IPS-18a (cell line): ENCODE measurements at regions not wholly inside any gene's neighbourhood (a gene's known extent, or its start where the extent isn't known, plus 50 kb on each side); places are given as distances from the start of the nearest gene placed in this dataset.

Experiments used
- H3K27ac ChIP-seq: one replicate; pipeline ENCODE4 v1.5.1; 2013; ENCODE audit warnings: low read length
- H3K27me3 ChIP-seq: one replicate; pipeline ENCODE4 v1.6.1; 2013; ENCODE audit warnings: mild to moderate bottlenecking, low read length; ENCODE audit not compliant: control insufficient read depth, insufficient read depth
- H3K36me3 ChIP-seq: one replicate; pipeline ENCODE4 v1.6.1; 2013; ENCODE audit warnings: low read depth, low read length; ENCODE audit not compliant: control insufficient read depth
- H3K4me1 ChIP-seq: one replicate; pipeline ENCODE4 v1.6.1; 2013; ENCODE audit warnings: low read depth, low read length; ENCODE audit not compliant: control insufficient read depth
- H3K4me3 ChIP-seq: one replicate; pipeline ENCODE4 v1.5.1; 2013; ENCODE audit warnings: low read length
- H3K9ac ChIP-seq: one replicate; pipeline ENCODE4 v1.6.1; 2013; ENCODE audit warnings: mild to moderate bottlenecking, low read length, moderate library complexity
- H3K9me3 ChIP-seq: one replicate; pipeline ENCODE4 v1.6.1; 2013; ENCODE audit warnings: low read depth, low read length; ENCODE audit not compliant: control insufficient read depth

GRCh38 chr15:27685644-27686043 is 413.5 kb downstream of the OCA2 start:
- Histone ChIP-seq H3K27me3 (peaks cover 7% of the 10 kb centered on the region), H3K27ac (no peak overlapping the region), H3K9me3 (no peaks in the 10 kb centered on the region), H3K9ac (no peak overlapping the region), H3K4me3 (no peak overlapping the region), H3K4me1 (peaks cover 4% of the 10 kb centered on the region), H3K36me3 (no peaks in the 10 kb centered on the region)

- no peaks in the 10 kb centered on the region for H3K36me3 ChIP-seq
- H3K9me3 ChIP-seq: no peaks in the 10 kb centered on the region
- H3K4me3 ChIP-seq: no peak overlapping the region
- no peak overlapping the region for H3K9ac ChIP-seq
- H3K27me3 ChIP-seq: peaks cover 26% of the 10 kb centered on the region
- H3K4me1 ChIP-seq: peaks cover 27% of the 10 kb centered on the region
- no peak overlapping the region for H3K27ac ChIP-seq
Measured at GRCh38 chr15:27683121-27683520, 416.0 kb downstream of the OCA2 start.

- Histone ChIP-seq H3K27me3 (peaks cover 33% of the 10 kb centered on the region), H3K36me3 (no peaks in the 10 kb centered on the region), H3K9me3 (no peaks in the 10 kb centered on the region), H3K4me3 (no peak overlapping the region), H3K27ac (no peak overlapping the region), H3K9ac (no peak overlapping the region), H3K4me1 (peaks cover 27% of the 10 kb centered on the region)
Measured at GRCh38 chr15:27681038-27681437, 418.1 kb downstream of the OCA2 start.

DNA sequence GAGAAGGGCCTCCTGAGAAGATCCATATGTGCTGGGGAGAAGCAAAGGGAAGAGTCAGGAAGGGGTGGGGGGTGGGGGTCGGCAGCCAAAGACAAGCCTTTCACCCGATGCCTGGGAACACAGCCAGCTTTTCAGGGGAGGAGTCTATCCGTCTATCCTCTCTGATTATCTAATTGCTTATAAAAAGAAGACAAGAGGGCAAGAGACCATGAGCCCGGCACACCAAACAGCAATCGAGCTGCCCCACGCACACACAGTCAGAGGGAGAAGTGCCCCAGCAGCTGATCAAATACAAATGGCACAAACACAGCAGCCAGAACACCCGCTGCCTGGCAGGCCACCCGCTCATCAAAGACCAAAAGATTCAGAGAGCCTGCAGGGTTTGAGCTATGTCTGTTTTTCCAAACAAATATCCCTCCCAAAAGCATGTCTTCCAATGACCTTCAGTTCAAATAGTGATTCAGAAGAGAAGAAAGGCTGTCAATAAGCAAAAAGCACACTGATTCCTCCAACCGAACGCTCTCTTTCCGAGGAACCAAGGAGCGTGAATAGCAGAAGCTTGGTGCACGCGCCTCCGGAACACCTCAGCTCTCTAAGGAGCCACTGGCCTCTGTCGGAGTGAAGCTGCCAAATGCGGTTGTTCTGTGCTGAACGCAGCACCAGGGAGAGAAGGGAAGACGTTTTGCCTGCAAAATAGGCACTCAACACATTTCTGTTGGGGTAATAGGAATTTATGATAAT is 419.2 kb downstream of the OCA2 start:
- peaks cover 25% of the 10 kb centered on the region for H3K4me1 ChIP-seq
- no peak overlapping the region for H3K27ac ChIP-seq
- H3K9me3 ChIP-seq: no peaks in the 10 kb centered on the region
- peaks cover 33% of the 10 kb centered on the region for H3K27me3 ChIP-seq
- H3K9ac ChIP-seq: no peak overlapping the region
- peak overlapping the region; percentile 4 for H3K4me3 ChIP-seq
- H3K36me3 ChIP-seq: no peaks in the 10 kb centered on the region

DNA sequence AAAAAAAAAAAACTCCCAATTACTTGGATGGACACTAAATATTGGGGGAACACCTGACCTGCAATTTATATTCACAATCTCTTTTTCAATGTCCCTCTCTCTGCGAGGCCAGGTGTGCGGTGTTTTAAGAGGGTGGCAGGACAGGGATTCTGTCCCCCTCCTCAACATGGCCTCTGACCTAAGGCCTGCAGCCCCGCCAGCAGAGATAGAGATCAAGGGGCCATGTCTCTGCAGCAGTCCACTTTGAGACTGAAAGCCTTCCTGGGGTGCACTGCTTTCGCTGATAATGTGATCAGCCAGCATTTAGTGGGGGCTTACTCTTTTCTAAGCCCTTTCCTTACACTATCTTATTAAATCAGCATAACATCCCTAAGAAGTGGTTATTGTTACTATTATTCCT is 419.9 kb downstream of the OCA2 start:
- Histone ChIP-seq H3K9me3 (no peaks in the 10 kb centered on the region), H3K27me3 (peaks cover 33% of the 10 kb centered on the region), H3K4me3 (peak overlapping the region; percentile 3), H3K36me3 (no peaks in the 10 kb centered on the region), H3K4me1 (peaks cover 25% of the 10 kb centered on the region), H3K9ac (no peak overlapping the region), H3K27ac (no peak overlapping the region)

DNA sequence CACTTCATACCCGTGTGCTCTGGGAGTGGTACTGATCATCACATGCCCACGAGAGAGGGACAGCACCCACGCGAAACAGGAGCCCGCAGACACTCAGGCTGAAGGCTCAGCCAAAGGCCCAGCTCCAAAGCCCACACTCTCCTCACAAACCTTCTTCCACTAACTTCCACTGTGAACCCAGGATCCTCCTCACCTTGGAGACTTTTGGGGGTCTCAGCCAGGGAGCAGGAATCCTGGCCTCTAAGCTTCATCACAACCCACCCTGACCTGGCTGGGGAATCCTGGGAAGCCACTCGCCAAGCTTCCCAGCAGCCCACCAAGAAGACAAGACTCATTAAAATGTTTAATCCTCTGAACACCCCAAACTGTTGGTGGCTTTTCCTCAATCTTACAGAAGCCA is 421.2 kb downstream of the OCA2 start:
- Histone ChIP-seq H3K36me3 (no peaks in the 10 kb centered on the region), H3K9me3 (no peaks in the 10 kb centered on the region), H3K4me3 (no peak overlapping the region), H3K9ac (no peak overlapping the region), H3K4me1 (peaks cover 25% of the 10 kb centered on the region), H3K27ac (no peak overlapping the region), H3K27me3 (peaks cover 33% of the 10 kb centered on the region)

- H3K27me3 ChIP-seq: peaks cover 33% of the 10 kb centered on the region
- no peaks in the 10 kb centered on the region for H3K9me3 ChIP-seq
- no peak overlapping the region for H3K4me3 ChIP-seq
- H3K4me1 ChIP-seq: peaks cover 25% of the 10 kb centered on the region
- H3K36me3 ChIP-seq: no peaks in the 10 kb centered on the region
- no peak overlapping the region for H3K9ac ChIP-seq
- H3K27ac ChIP-seq: no peak overlapping the region
Measured at GRCh38 chr15:27676647-27677046, 422.5 kb downstream of the OCA2 start.

DNA sequence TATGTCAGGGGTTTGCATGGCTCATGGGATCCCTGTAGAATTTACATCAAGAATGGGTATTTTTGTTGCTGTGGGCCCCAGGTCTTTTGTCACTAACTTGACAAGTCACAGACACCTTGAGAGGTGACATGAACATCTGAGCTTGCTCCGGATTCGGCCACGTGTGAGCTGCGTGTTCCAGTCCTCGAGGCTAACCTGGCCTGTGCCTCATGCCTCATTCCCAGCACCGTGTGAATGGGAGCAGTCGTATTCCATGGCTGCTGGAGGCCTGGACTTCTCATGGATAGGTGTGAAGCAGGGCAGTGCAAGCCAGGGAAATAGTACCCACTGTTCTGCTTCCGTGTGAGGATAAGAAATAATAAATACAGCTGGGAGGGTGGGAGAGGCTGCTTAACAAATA is 423.5 kb downstream of the OCA2 start:
- Histone ChIP-seq H3K27ac (no peak overlapping the region), H3K4me1 (peaks cover 25% of the 10 kb centered on the region), H3K36me3 (no peaks in the 10 kb centered on the region), H3K27me3 (peaks cover 25% of the 10 kb centered on the region), H3K4me3 (no peak overlapping the region), H3K9ac (no peak overlapping the region), H3K9me3 (no peaks in the 10 kb centered on the region)

DNA sequence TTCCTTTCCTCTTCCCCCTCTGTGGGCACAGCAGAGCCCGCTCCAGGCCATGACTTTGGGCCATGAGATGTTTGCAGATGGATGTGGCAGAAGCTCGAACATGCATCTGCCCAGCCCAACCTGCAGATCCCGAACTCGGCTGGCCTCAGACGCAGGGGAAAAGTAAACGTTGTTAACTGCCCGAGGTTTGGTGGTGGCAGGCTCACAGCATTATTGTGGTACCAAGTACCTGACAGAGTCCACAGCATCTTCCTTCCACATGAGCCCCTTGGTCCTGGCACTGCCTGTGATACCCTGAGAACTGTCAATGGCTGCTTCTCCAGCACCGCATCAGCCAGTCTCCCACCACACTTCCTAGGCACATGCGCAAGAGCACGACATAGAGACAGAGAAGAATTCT is 424.3 kb downstream of the OCA2 start:
- Histone ChIP-seq H3K9me3 (no peaks in the 10 kb centered on the region), H3K9ac (no peak overlapping the region), H3K27me3 (peaks cover 18% of the 10 kb centered on the region), H3K27ac (no peak overlapping the region), H3K4me1 (peaks cover 18% of the 10 kb centered on the region), H3K36me3 (no peaks in the 10 kb centered on the region), H3K4me3 (no peak overlapping the region)

GRCh38 chr15:27673766-27674445 is 425.2 kb downstream of the OCA2 start:
- H3K36me3 ChIP-seq: no peaks in the 10 kb centered on the region
- no peaks in the 10 kb centered on the region for H3K9me3 ChIP-seq
- peaks cover 9% of the 10 kb centered on the region for H3K4me1 ChIP-seq
- H3K4me3 ChIP-seq: no peak overlapping the region
- H3K9ac ChIP-seq: no peak overlapping the region
- H3K27ac ChIP-seq: no peak overlapping the region
- peaks cover 14% of the 10 kb centered on the region for H3K27me3 ChIP-seq

DNA sequence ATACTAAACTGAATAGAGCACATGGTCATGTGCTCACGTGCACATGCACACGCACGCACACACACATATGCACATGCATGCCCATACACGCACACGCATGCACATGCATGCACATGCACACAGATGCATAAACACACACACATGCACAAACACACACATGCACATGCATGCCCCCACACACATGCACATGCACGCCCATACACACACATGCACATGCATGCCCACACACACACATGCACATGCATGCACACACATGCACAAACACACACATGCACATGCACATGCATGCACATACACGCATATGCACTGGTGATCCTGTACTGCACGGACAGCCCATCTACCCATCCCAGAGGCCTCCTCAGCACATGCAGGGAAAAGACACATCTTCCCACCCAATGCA is 426.6 kb downstream of the OCA2 start:
- no peak overlapping the region for H3K27ac ChIP-seq
- H3K9me3 ChIP-seq: no peaks in the 10 kb centered on the region
- peaks cover 2% of the 10 kb centered on the region for H3K4me1 ChIP-seq
- no peaks in the 10 kb centered on the region for H3K36me3 ChIP-seq
- H3K27me3 ChIP-seq: peaks cover 2% of the 10 kb centered on the region
- no peak overlapping the region for H3K9ac ChIP-seq
- no peak overlapping the region for H3K4me3 ChIP-seq
